Stimulated activated CD4-positive, alpha-beta T cell treated with anti-CD3 and anti-CD28 coated beads, TNF-alpha, amount 100 ng/mL, for 1 hour (primary cell): ENCODE measurements at regions not wholly inside any gene's neighbourhood (a gene's known extent, or its start where the extent isn't known, plus 50 kb on each side); places are given as distances from the start of the nearest gene placed in this dataset.
"Not testable (repeated sequence)": the region's sequence is repeated elsewhere in the genome, so short reads cannot be mapped to it uniquely, and the experiment has no call there.

ENCODE experiments used
- DNase-seq, 3 donors: peaks; one replicate each; pipeline ENCODE4 v3.0.0-alpha.2; 2020; ENCODE audit warnings: low read depth in 3 of 3, low spot score in 1 of 3

DNA sequence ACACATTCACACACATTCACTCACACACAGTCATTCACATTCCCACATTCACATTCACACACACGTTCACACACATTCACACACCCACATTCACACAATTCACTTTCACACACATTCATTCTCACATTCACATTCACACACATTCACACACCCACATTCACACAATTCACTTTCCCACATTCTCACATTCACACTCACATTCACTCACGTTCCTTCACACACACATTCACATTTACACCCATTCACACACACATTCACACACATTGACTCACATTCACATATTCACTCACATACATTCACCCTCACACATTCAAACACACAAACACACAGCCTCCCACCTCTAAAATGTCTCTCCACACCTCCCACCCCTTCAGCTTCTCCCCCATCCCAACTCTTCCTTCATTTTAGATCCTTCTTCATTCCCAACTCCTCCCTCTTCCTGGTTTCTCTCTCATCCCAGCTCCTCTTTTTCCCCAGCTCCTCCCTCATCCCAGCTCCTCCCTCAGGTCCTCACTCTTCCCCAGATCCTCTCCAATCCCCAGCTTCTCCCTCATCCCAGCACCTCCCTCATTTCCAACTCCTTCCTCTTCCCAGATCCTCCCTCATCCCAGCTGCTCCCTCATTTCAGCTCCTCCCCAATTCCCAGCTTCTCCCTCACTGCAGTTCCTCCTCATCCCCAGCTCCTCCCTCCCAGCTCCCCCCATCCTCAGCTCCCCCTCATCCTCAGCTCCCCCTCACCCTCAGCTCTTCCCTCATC, 111.0 kb downstream of the FAM53A start:
- no peak for DNase-seq

GRCh38 chr4:1572521-1572920, 111.6 kb downstream of the FAM53A start:
- no peak for DNase-seq

DNA sequence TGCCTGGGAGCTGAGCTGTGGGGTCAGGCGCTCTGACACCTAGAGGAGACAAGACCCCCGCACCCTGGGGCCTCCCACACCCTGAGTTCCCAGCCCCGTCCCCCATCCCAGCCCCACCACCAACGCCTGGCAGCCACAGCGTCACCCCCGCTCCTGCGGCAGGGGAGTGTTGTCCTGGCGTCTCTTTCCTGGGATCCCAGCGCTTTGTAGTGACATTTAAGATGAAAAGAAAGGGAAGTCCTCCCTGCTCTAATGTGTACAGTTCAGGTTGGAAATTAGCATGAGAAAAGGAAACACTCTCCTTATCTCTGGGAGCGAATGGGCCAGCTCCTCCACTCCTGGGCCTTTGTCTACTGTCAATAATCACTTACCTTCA, 112.1 kb downstream of the FAM53A start:
- DNase-seq, result no peak

- DNase-seq, result no peak
Observed at GRCh38 chr4:1571165-1572009, 112.7 kb downstream of the FAM53A start.

DNA sequence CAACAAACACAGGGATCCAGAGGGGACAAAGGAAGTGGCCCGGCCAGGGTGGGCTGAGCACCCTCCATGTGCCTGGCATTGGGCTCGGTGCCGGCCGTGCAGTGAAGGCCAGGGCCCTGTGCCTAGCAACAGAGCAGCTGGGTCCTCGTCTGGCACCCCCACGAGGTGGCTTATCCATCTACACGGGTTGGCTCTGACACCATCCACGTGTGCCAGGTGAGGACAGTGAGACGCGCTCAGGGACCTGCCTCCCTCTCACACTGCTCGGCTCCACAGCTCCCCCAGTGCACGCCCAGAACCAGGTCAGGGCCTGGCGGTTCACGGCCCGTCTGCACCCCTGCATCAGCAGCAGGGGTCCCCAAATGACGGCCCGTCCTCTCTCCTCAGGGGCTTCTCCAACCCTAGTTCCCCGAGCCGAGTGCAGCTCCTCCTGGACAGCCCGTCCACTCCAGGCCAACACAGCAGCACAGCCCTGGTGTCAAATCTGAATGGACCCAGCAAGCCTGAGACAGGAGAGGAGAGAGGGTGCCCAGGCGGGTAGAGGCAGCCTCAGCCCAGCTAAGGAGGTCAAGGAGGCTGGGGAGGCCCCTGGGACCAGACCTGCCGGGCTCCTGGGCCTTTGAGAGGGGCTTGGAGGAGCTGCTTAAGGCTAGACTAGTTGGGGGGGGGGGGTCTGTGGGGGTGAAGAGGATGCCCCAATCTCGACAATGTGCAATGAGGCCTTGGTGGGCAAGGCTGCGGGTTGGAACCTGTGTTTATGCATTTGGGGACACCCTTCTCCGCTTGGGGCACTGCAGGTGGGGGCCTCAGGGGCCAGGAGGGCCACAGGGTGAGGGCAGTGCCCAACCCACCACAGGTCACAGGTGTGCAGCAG, 113.6 kb downstream of the FAM53A start:
- DNase-seq, result no peak

- DNase-seq, result no peak
Observed at GRCh38 chr4:1569461-1570151, 114.5 kb downstream of the FAM53A start.

DNA sequence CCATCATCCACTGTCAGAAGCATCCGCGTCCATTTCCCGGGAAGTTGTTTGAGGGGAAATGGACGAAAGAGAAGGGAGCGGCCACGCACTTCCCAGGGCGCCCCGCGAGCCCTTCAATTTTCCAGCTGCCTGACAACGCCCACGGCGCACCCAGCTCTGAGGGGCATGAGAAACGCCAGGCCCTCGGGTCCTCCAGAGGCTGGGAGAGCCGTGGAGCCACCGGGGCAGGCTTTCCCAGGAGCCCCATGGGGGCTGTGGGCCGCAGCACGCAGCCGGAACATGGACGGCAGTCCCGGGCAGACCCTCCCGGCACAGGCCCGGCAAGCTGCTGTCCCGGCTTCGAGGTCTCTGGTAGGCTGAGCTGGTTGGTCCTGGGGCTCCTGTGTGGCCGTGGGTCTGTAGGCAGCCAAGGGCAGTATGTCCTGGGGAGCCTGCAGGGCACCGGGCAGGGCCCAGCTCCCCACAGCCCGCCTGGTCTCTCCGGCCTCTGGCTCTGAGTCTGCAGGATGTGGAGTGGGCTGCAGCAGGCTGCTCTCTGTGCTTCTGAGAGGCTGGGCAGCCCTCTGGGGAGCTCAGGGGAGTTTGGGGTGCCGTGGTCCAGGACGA, 115.2 kb downstream of the FAM53A start:
- no peak for DNase-seq

GRCh38 chr4:1567808-1568581, 116.1 kb downstream of the FAM53A start:
- no peak for DNase-seq

DNA sequence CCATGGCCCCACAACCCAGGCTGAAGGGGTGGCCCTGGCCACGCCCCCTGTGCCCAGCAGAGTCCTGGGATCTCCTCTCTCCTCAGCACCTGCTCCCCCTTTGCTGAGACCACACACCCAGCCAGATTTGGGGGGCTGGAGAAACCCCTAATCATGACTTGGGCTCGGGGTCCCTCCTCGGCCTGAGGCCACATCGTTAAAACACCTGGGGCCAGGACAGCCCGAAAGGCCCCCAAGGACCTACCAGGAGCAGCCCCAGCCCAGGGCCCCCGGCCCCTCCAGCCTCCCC, 116.7 kb downstream of the FAM53A start:
- no peak for DNase-seq

DNA sequence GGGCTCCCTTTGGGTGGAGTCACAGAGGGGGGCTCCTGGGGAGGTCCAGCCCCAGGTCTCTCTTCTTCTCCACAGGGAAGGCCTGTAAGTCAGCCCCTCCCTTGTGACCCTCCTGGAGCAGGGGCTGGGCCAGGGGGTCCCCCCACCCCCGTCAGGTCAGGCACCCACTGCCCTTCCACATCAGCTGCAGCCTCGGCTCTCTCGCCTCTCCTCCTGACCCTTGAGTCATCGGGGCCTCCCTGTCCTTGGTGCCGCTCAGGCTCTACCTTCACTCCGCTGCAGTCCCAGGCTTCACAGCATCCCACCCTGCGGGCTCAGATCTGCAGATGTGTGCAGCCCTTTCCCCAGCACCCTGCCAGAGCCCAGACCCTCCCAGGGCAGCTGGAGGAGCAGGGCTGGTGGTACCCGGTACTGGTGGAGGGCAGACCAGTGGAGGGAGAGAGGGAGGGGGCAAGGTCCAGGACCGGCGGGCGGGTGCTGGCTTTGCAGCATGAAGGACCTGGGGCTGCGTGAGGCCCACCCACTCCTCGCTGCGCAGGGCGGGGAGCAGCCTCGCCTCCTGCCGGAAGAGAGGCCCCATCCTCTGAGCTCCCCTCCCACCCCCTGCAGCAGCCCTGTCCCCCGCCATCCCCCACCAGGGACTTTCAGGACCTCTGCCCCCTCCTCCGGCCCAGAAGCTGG, 117.1 kb downstream of the FAM53A start:
- no peak for DNase-seq

- not testable (repeated sequence) for DNase-seq
Observed at GRCh38 chr4:1566301-1566837, 117.7 kb downstream of the FAM53A start.

GRCh38 chr4:1565598-1566295, 118.4 kb downstream of the FAM53A start:
- no peak for DNase-seq

GRCh38 chr4:1564535-1565375, 119.4 kb downstream of the FAM53A start:
- no peak for DNase-seq

- DNase-seq, result no peak
Observed at GRCh38 chr4:1563768-1564485, 120.2 kb downstream of the FAM53A start.

DNA sequence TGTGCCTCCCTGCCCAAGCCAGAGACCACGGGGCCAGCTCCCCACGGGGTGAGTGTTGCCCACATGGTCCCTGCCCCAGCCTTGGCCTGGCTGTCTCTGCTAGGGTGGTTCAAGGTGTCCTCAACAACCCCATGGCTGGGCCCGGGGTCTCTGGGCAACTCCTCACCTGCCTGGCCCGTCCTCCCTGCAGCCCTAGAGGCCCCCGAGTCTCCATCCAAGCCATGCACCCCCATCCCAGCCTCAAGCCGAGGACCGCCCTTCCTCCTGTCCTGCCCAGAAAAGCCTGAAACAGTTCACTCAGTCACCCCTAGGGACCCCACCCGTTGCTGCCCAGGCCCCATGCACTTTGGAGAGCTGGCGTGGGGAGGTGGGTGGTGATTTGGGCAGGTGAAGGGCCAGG, 120.9 kb downstream of the FAM53A start:
- DNase-seq, result no peak

DNA sequence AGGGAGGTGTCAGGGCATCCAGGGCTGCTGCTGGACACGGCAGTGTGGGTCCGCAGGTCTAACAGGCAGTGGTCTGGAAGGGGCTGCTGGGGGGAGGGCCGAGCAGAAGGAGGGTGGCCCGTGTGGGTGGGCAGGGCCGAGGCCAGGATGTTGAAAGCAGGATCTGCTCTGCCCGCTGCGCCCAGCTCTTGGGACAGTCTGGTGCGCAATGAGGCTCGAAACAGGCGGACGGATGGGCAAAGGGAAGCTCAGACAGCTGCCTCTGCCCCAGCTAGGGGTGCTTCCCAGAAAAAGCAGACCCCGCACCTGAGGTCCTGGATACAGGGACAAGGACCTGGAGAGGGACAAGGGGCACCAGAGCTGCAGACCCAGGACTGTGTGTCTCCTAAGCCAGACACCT, 121.3 kb downstream of the FAM53A start:
- DNase-seq, result no peak

DNA sequence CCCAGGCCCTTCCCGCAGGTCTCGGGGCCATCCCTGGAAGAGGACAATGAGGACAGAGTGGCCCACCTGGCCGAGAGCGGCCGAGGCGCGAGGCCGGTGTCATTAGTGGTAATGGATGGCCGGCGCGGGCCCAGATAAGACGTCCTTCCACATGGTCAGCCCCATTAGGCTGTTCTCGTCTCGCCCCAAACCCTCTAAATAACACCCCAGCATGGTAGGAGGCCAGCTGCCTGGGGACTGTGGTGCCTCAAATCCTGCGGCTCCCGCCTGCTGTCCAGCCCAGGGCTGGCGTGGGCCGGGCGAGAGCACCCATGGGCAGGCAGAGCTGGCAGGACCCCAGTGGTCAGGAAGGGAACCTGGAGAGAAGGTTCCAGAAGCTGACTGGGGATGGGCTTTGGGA, 121.7 kb downstream of the FAM53A start:
- DNase-seq, result no peak
